NCI-H748 treated with DMSO at 0.1 percent for 48 hours (cell line): ENCODE measurements at regions not wholly inside any gene's neighbourhood (a gene's known extent, or its start where the extent isn't known, plus 50 kb on each side); places are given as distances from the start of the nearest gene placed in this dataset.

Experiments used
- DNase-seq: peaks from one replicate; lab custom pipeline; 2025; lab: John Stamatoyannopoulos, UW

- no peak for DNase-seq
Observed at GRCh38 chr4:19402581-19403065, 849.1 kb upstream of the SLIT2 start.

GRCh38 chr4:19401301-19402080 lies 850.2 kb upstream of the SLIT2 start:
- no peak for DNase-seq

- DNase-seq = no peak
Observed at GRCh38 chr4:19400820-19401219, 850.9 kb upstream of the SLIT2 start.

- DNase-seq = no peak
Observed at GRCh38 chr4:19399001-19399400, 852.7 kb upstream of the SLIT2 start.

GRCh38 chr4:19386786-19387185 lies 864.9 kb upstream of the SLIT2 start:
- no peak for DNase-seq

GRCh38 chr4:19382993-19383756 lies 868.5 kb upstream of the SLIT2 start:
- DNase-seq = no peak

DNA sequence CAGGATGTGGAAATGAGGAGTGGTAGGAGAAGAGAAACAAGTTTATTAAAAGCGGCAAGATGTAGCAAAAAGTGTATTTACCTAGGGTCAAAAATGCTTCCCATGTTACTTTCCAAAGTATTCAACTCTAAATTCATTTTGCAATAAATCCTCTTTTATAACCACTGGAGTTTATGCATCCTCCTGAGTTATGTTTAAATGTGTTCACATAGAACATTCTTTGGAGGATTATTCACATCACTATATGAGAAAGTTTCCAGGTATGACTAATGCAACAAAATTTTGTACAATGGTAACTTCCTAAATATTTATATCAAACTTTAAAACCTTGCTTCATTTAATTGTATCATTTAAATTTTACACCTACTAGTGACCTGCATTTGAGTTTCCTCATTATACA lies 870.6 kb upstream of the SLIT2 start:
- no peak for DNase-seq

DNA sequence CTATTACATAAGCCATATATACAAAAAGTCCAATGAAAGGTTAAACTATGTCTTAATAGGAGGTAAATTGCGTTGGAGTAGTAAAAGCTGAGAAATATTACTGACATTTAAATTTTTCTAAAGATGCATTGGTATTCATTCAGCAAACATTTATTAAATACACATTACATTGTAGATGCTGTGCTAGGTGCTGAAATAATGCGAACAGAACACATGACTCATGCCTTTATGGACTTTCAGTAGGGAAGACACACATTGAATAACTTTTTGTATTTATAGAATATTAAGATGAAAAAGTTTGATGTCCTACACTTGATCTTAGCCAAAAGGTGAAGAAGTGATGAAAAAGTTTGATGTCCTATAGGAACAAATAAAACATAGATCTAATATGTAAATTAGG lies 871.1 kb upstream of the SLIT2 start:
- no peak for DNase-seq

DNA sequence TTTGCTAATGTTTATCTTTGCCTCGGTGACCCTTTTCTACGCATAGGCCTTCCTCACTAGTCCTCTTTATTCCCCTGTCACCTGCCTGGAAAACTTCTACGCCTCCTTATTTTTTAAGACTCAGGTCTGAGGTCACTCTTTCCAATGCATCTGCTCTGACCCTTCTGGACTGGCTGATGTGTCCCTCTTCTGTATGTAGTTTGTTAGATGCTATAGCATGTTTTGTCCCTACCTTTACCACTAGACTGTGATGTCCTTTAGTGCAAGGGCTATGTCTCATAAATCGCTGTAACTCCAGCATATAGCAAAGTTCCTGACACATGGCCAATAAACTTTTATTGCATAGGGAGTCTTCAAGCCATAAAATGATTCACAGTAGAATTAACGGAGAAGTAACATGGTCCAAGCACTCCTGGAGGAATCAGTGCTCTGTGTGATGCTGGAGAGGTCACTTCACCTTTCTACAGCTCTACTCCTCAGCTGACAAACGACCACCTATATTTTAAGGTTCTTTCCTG lies 872.5 kb upstream of the SLIT2 start:
- no peak for DNase-seq

DNA sequence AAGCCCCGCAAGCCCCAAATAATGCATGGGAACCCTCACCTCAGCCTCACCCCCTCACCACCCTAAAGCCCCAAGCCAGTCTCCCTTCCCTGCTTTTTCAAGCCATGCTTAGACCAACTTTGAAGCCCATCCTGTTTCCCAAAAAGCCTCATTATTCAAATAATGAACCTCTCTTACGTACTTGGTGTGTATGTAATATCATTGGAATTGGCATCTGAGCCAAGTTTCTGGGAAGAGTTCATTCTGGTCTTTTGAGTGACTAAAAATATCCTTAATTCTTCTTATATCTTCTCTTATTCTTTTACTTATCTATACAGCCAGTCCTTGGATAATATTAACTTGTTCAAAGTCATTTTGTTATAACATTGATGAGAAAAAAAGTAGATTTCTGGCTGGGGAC lies 875.8 kb upstream of the SLIT2 start:
- DNase-seq = no peak

- DNase-seq = no peak
Observed at GRCh38 chr4:19375136-19375804, 876.4 kb upstream of the SLIT2 start.

- DNase-seq = no peak
Observed at GRCh38 chr4:19372390-19372789, 879.3 kb upstream of the SLIT2 start.

DNA sequence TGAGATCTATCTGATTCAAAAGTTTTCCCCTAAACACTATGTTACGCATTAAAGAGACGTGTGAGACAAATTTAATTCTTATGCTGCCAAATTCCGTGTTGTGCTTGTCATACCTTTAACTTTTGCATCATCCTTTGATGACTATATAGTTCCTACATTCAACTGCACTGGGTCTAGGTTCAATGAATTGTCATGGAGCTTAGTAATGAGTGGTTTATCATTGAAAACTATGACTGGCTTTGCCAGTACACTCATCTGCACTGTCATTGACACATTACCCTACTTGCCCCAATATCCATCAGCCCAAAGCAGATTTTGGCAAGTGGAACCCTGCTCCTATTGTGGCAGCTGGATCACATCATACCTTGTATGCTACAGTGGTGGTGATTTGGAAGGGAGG lies 882.9 kb upstream of the SLIT2 start:
- DNase-seq = no peak

- DNase-seq = no peak
Observed at GRCh38 chr4:19366916-19367315, 884.8 kb upstream of the SLIT2 start.

DNA sequence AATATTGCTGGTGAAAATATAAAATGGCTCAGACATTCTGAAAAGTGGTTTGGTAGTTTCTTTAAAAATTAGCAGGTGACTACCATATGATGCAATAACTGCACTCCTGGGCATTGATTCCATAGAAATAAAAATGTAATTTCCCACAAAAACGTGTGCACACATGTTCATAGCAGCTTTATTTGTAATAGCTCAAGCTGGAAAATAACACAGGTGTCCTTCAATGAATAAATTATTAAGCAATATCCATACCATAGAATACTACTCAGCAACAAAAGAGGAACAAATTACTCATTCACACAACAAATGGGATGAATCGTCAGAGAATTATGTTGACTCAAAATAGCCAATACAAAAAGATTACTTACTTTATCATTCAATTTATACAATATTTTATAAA lies 893.7 kb upstream of the SLIT2 start:
- DNase-seq = no peak

- no peak for DNase-seq
Observed at GRCh38 chr4:19349416-19349815, 902.3 kb upstream of the SLIT2 start.

DNA sequence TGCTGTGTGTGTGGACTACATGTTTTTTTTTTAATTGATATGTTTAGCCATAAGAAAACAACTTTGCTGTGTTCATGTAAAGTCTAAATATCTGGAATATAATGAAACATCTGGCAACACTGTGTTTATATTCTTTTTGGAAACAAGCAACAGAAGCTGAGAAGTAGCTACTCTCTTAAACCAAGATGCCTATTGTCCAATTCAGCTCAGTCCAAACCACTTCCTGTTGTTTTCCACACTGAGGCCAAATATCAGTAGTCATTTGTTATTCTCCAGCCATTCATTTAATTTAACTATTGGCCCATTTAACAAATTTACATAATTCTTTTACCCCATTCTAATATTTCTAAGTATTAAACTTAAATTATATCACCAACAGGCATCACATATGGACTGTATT lies 903.0 kb upstream of the SLIT2 start:
- DNase-seq = no peak

DNA sequence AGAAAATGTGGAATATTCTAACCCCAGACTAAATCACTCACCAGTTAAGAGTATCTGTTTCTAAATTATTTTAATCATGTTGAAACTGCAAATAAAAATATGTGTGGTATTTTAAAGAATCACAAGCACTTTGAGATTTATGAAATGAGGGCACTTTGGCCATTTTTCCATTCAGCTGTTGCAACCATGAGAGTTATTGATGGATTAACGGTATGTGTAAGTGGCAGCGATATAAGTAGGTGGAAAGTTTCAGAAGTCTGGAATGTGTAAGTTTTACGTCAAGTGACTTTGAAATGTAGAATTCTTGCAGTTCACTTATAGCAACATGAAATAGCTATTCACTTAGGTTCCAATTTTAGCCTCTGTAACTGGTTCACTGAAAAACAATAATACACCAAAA lies 905.1 kb upstream of the SLIT2 start:
- no peak for DNase-seq

GRCh38 chr4:19329631-19330030 lies 922.1 kb upstream of the SLIT2 start:
- DNase-seq = no peak

GRCh38 chr4:19329077-19329476 lies 922.6 kb upstream of the SLIT2 start:
- no peak for DNase-seq

DNA sequence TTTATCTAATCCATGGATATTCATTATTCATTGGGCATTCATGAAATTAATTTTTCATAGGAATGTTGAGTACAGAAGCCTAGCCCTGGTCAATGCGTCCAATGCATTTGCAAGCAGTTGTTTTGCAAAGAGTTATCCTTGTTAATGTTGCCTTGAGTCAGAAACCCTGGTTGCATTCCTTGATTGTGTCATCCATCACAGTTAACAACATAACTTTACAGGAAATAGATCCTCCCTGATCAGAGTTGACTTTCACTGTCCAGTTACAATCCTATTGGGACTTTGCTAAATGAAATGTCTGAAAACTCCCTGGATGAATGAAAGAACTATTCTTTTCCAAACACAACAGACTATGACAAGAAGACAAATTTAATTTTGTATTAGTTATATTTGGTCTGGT lies 924.3 kb upstream of the SLIT2 start:
- no peak for DNase-seq

DNA sequence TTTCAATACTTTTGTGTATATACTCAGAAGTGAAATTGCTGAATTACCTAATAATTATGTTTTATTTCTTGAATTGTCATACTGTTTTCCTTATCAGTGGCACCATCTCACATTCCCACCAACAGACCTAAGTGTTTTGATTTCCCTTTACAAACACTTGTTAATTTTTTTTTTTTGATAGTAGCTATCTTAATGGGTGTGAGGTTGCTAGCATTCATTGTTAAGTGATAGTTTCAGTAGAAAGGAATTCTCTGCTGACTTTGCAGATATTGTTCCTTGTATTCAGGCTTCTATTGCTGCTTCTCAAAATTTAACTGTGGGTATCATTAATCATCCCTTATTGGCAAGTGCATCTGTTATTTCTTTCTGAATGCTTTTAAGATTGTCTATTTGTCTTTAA lies 927.5 kb upstream of the SLIT2 start:
- no peak for DNase-seq

DNA sequence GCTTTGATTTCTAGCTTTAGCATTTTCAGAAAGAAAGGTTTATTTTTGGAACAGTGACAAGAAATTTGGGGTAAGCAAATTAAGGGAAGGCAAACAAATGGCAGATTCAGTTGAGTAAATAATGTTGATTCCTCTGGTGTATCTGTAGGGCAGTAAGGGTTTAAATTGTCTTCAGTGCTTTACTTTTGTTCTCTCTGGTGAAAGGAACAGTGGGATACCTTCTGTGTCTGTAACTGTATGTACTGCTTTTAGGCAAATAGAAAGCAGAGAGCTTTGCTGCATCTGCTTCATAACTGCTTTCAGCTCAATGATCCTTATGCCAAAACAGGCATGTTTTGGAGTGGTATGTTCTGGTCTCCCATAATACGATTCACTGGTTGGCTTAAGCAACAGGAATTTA lies 932.1 kb upstream of the SLIT2 start:
- peak; percentile 81 for DNase-seq
